ENCODE measurements at regions not wholly inside any gene's neighbourhood (a gene's known extent, or its start where the extent isn't known, plus 50 kb on each side); places are given as distances from the start of the nearest gene placed in this dataset.

GRCh38 chr14:56352999-56353398 is 226.6 kb upstream of the TMEM260 start:
- TF ChIP-seq EZH2 (IDR thresholded peaks at IDR 0.05; ENCODE audit: low read length, missing control alignments) = no peak
- TF ChIP-seq, protein P1, sequence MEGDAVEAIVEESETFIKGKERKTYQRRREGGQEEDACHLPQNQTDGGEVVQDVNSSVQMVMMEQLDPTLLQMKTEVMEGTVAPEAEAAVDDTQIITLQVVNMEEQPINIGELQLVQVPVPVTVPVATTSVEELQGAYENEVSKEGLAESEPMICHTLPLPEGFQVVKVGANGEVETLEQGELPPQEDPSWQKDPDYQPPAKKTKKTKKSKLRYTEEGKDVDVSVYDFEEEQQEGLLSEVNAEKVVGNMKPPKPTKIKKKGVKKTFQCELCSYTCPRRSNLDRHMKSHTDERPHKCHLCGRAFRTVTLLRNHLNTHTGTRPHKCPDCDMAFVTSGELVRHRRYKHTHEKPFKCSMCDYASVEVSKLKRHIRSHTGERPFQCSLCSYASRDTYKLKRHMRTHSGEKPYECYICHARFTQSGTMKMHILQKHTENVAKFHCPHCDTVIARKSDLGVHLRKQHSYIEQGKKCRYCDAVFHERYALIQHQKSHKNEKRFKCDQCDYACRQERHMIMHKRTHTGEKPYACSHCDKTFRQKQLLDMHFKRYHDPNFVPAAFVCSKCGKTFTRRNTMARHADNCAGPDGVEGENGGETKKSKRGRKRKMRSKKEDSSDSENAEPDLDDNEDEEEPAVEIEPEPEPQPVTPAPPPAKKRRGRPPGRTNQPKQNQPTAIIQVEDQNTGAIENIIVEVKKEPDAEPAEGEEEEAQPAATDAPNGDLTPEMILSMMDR (conservative IDR thresholded peaks at IDR 0.05 in 1 of 2, IDR thresholded peaks at IDR 0.05 in 1 of 2; ENCODE audit: low read depth in 1 of 2, low read length in 2 of 2) = no peak
